Mesenchymal stem cell (in vitro differentiated cells and primary cell): ENCODE measurements at regions not wholly inside any gene's neighbourhood (a gene's known extent, or its start where the extent isn't known, plus 50 kb on each side); places are given as distances from the start of the nearest gene placed in this dataset.

Source experiments
- DNase-seq: peaks from one replicate; pipeline ENCODE4 v3.0.0-alpha.2; 2013
- H2AFZ ChIP-seq: one replicate; pipeline ENCODE4 v1.6.1; 2013; ENCODE audit warnings: low read depth, mild to moderate bottlenecking, control low read depth, inconsistent platforms, low read length, moderate library complexity
- H2AK5ac ChIP-seq: 2 replicates; pipeline ENCODE4 v1.6.1; 2013; ENCODE audit warnings: low read length, moderate library complexity, mild to moderate bottlenecking, inconsistent platforms; ENCODE audit not compliant: severe bottlenecking
- H2BK120ac ChIP-seq: one replicate; pipeline ENCODE4 v1.6.1; 2013; ENCODE audit warnings: low read depth, mild to moderate bottlenecking, inconsistent platforms, low read length, moderate library complexity
- H2BK12ac ChIP-seq, 2 experiments: one replicate each; pipeline ENCODE4 v1.6.1; 2013; ENCODE audit warnings: inconsistent platforms in 2 of 2, low read length in 2 of 2, mild to moderate bottlenecking in 2 of 2, moderate library complexity in 2 of 2, control low read depth in 1 of 2
- H2BK15ac ChIP-seq: one replicate; pipeline ENCODE4 v1.6.1; 2013; ENCODE audit warnings: mild to moderate bottlenecking, low read depth, inconsistent platforms; ENCODE audit not compliant: poor library complexity, severe bottlenecking
- H2BK5ac ChIP-seq: 2 replicates; pipeline ENCODE4 v1.6.1; 2013; ENCODE audit warnings: low read depth, mild to moderate bottlenecking, low read length, control low read depth, inconsistent platforms; ENCODE audit not compliant: poor library complexity, severe bottlenecking
- H3K14ac ChIP-seq, 2 experiments: one replicate each; pipeline ENCODE4 v1.6.1; 2013; ENCODE audit warnings: inconsistent platforms in 2 of 2, low read length in 2 of 2, control low read depth in 1 of 2, mild to moderate bottlenecking in 1 of 2, moderate library complexity in 1 of 2
- H3K18ac ChIP-seq, 2 experiments: one replicate each; pipeline ENCODE4 v1.6.1; 2013; ENCODE audit warnings: inconsistent platforms in 2 of 2, low read length in 2 of 2, control low read depth in 1 of 2, low read depth in 1 of 2, mild to moderate bottlenecking in 1 of 2
- H3K23ac ChIP-seq, 2 experiments: one replicate each; pipeline ENCODE4 v1.6.1; 2013; ENCODE audit warnings: inconsistent platforms in 2 of 2, low read length in 2 of 2, mild to moderate bottlenecking in 2 of 2, moderate library complexity in 2 of 2, control low read depth in 1 of 2
- H3K27ac ChIP-seq: 2 replicates; pipeline ENCODE4 v1.5.1; 2013; ENCODE audit warnings: mild to moderate bottlenecking, moderate library complexity, low read length, control low read depth, inconsistent platforms; ENCODE audit not compliant: poor library complexity, severe bottlenecking
- H3K27me3 ChIP-seq, 2 experiments: 2 replicates each; pipeline versions ENCODE4 v1.6.1 to v1.7.0; 2013; ENCODE audit warnings: low read length in 2 of 2, mild to moderate bottlenecking in 2 of 2, moderate library complexity in 2 of 2, control low read depth in 1 of 2, inconsistent platforms in 1 of 2; ENCODE audit not compliant: control insufficient read depth in 1 of 2, insufficient read depth in 1 of 2
- H3K36me3 ChIP-seq, 2 experiments: 2 replicates each; pipeline versions ENCODE4 v1.6.1 to v1.7.0; 2013; ENCODE audit warnings: low read length in 2 of 2, control low read depth in 1 of 2, inconsistent platforms in 1 of 2, low read depth in 1 of 2, mild to moderate bottlenecking in 1 of 2; ENCODE audit not compliant: insufficient read depth in 2 of 2, control insufficient read depth in 1 of 2
- H3K4ac ChIP-seq, 2 experiments: one replicate each; pipeline ENCODE4 v1.6.1; 2013; ENCODE audit warnings: inconsistent platforms in 2 of 2, low read length in 2 of 2, mild to moderate bottlenecking in 2 of 2, moderate library complexity in 2 of 2, control low read depth in 1 of 2, low read depth in 1 of 2
- H3K4me1 ChIP-seq: 2 replicates; pipeline ENCODE4 v1.6.1; 2013; ENCODE audit warnings: low read depth, low read length, control low read depth; ENCODE audit not compliant: control insufficient read depth, insufficient read depth
- H3K4me2 ChIP-seq: 2 replicates; pipeline ENCODE4 v1.6.1; 2013; ENCODE audit warnings: low read length, mild to moderate bottlenecking, inconsistent platforms; ENCODE audit not compliant: poor library complexity, severe bottlenecking
- H3K4me3 ChIP-seq, 2 experiments: 2 replicates each; pipeline versions ENCODE4 v1.5.1 to v1.7.0; 2013; ENCODE audit warnings: low read length in 2 of 2, mild to moderate bottlenecking in 2 of 2, control low read depth in 1 of 2, low read depth in 1 of 2; ENCODE audit not compliant: insufficient read depth in 1 of 2
- H3K79me1 ChIP-seq: replicated peaks from 2 replicates; pipeline ENCODE4 v1.6.1; 2013; ENCODE audit warnings: mild to moderate bottlenecking, control low read depth, low read length, inconsistent platforms; ENCODE audit not compliant: poor library complexity, severe bottlenecking
- H3K9ac ChIP-seq: 2 replicates; pipeline ENCODE4 v1.7.0; 2013; ENCODE audit warnings: mild to moderate bottlenecking, low read length, moderate library complexity
- H3K9me3 ChIP-seq: 2 replicates; pipeline ENCODE4 v1.7.0; 2013; ENCODE audit warnings: mild to moderate bottlenecking, low read length; ENCODE audit not compliant: control insufficient read depth
- H4K8ac ChIP-seq: one replicate; pipeline ENCODE4 v1.6.1; 2013; ENCODE audit warnings: inconsistent platforms, mild to moderate bottlenecking, low read length, moderate library complexity
- H4K91ac ChIP-seq: one replicate; pipeline ENCODE4 v1.6.1; 2013; ENCODE audit warnings: mild to moderate bottlenecking, low read length, inconsistent platforms
- WGBS: methylation state at CpG from one replicate; pipeline ENCODE4 v1.1.7; 2013; ENCODE audit warnings: mixed read lengths; 5-methylcytosine and 5-hydroxymethylcytosine counted together

GRCh38 chr18:27263369-27263768 is 78.3 kb upstream of the CHST9 start:
- Histone ChIP-seq H2BK15ac (no peak overlapping the region), H3K23ac (no peak overlapping the region), H3K79me1 (no peaks in the 10 kb centered on the region), H2BK120ac (no peak overlapping the region), H3K9ac (no peak overlapping the region), H3K4ac (no peak overlapping the region), H3K4me2 (no peak overlapping the region), H3K4me3 (no peak overlapping the region), H3K27me3 (no peaks in the 10 kb centered on the region), H4K8ac (no peak overlapping the region), H3K14ac (peak overlapping the region in 1 of 2 experiments; percentile 19), H2AK5ac (no peak overlapping the region), H3K27ac (no peak overlapping the region), H2AFZ (no peak overlapping the region), H3K4me1 (no peaks in the 10 kb centered on the region), H2BK5ac (no peak overlapping the region), H3K36me3 (no peaks in the 10 kb centered on the region), H3K18ac (no peak overlapping the region), H2BK12ac (no peak overlapping the region), H3K9me3 (peaks cover 36% of the 10 kb centered on the region), H4K91ac (no peak overlapping the region)
- DNase-seq = no peak
- 60% methylated on average over 1 of the region's 1 CpG for WGBS

GRCh38 chr18:27261769-27262549 is 76.9 kb upstream of the CHST9 start:
- no peak for DNase-seq

GRCh38 chr18:27253571-27253970 is 68.5 kb upstream of the CHST9 start:
- Histone ChIP-seq H2BK12ac (no peak overlapping the region), H3K23ac (no peak overlapping the region), H3K4me3 (no peak overlapping the region), H2AFZ (no peak overlapping the region), H3K79me1 (no peaks in the 10 kb centered on the region), H4K8ac (no peak overlapping the region), H3K4ac (no peak overlapping the region), H3K27ac (no peak overlapping the region), H3K9me3 (no peaks in the 10 kb centered on the region), H4K91ac (no peak overlapping the region), H3K36me3 (no peaks in the 10 kb centered on the region), H3K18ac (no peak overlapping the region), H2BK120ac (no peak overlapping the region), H2AK5ac (no peak overlapping the region), H3K9ac (no peak overlapping the region), H2BK15ac (no peak overlapping the region), H2BK5ac (no peak overlapping the region), H3K14ac (no peak overlapping the region), H3K4me1 (no peaks in the 10 kb centered on the region), H3K4me2 (no peak overlapping the region), H3K27me3 (no peaks in the 10 kb centered on the region)
- DNase-seq = no peak
- WGBS = no CpG with 5 or more reads among the region's 1 CpG

More at GRCh38 chr18:27261769-27262549, 76.9 kb upstream of the CHST9 start:
- Histone ChIP-seq H3K27ac (no peak overlapping the region), H3K23ac (no peak overlapping the region), H2BK15ac (no peak overlapping the region), H3K9me3 (peaks cover 33% of the 10 kb centered on the region), H3K9ac (no peak overlapping the region), H2AFZ (no peak overlapping the region), H4K8ac (no peak overlapping the region), H4K91ac (no peak overlapping the region), H3K4me3 (no peak overlapping the region), H3K14ac (no peak overlapping the region), H2BK12ac (no peak overlapping the region), H3K27me3 (no peaks in the 10 kb centered on the region), H3K4me1 (no peaks in the 10 kb centered on the region), H3K36me3 (no peaks in the 10 kb centered on the region), H2AK5ac (no peak overlapping the region), H2BK5ac (no peak overlapping the region), H2BK120ac (no peak overlapping the region), H3K4me2 (no peak overlapping the region), H3K4ac (no peak overlapping the region), H3K79me1 (no peaks in the 10 kb centered on the region), H3K18ac (no peak overlapping the region)

DNA sequence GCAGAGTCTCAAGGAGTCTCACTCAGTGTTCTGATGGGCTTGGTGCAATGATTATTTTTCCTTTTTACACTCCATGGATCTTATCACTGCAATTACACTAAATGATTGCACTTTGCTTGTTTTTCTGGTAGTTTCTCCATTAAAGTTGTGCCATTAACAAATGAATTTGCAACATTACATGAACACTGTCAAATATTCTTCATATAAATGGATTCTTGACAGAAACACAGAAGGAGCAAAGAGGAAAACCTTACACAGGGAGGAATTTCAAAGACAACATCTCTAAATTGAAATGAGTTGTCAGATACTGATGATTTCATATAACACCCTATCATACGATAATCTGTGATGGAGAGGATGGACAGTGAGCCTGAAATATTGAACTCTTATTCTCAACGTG is 65.4 kb upstream of the CHST9 start:
- no peak for DNase-seq
- H3K4me2 ChIP-seq = no peak overlapping the region
- H3K18ac ChIP-seq = no peak overlapping the region
- H3K27ac ChIP-seq = no peak overlapping the region
- H3K23ac ChIP-seq = no peak overlapping the region
- no peak overlapping the region for H3K4me3 ChIP-seq
- no peak overlapping the region for H2AK5ac ChIP-seq
- H3K9ac ChIP-seq = no peak overlapping the region
- no peak overlapping the region for H2BK5ac ChIP-seq
- H3K27me3 ChIP-seq = no peaks in the 10 kb centered on the region
- no peak overlapping the region for H2AFZ ChIP-seq
- no peak overlapping the region for H3K14ac ChIP-seq
- H2BK15ac ChIP-seq = no peak overlapping the region
- no peak overlapping the region for H2BK12ac ChIP-seq
- no peaks in the 10 kb centered on the region for H3K4me1 ChIP-seq
- 100% methylated on average over 2 of the region's 2 CpGs for WGBS
- H3K9me3 ChIP-seq = no peaks in the 10 kb centered on the region
- no peak overlapping the region for H3K4ac ChIP-seq
- no peaks in the 10 kb centered on the region for H3K79me1 ChIP-seq
- no peak overlapping the region for H4K91ac ChIP-seq
- no peak overlapping the region for H2BK120ac ChIP-seq
- H3K36me3 ChIP-seq = no peaks in the 10 kb centered on the region
- no peak overlapping the region for H4K8ac ChIP-seq
